ENCODE measurements at regions not wholly inside any gene's neighbourhood (a gene's known extent, or its start where the extent isn't known, plus 50 kb on each side); places are given as distances from the start of the nearest gene placed in this dataset.

DNA sequence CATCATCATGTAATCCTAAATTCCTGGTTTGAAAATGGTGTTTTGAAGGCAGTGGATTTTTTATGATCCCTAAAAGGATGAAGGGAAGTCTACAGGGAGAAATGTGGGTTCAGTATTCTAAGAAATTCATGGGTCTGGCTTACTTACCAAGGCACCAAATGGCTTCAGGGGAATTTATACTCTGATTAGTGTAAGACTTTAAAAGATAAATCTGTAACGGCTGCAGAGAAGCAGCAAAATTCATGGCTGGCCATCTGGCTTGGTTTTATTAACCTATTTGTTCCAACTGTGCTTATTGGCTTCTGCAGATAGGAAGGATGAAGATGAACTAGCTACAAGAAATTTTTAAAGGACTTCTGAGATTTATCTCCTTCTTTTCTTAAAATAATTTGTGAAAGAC lies 222.8 kb downstream of the TENT4A start:
- Histone ChIP-seq H3K4me1 (ENCODE audit: insufficient read depth, low read length) (no peaks in the 10 kb centered on the region), H3K36me3 (ENCODE audit: insufficient read depth, low read length) (no peaks in the 10 kb centered on the region), H2AFZ (ENCODE audit: low read depth, low read length) (no peak overlapping the region), H3K27me3 (ENCODE audit: insufficient read depth, low read length) (no peaks in the 10 kb centered on the region), H3K4me3 (ENCODE audit: low read length) (no peak overlapping the region), H3K9me3 (ENCODE audit: low read length) (no peaks in the 10 kb centered on the region)

DNA sequence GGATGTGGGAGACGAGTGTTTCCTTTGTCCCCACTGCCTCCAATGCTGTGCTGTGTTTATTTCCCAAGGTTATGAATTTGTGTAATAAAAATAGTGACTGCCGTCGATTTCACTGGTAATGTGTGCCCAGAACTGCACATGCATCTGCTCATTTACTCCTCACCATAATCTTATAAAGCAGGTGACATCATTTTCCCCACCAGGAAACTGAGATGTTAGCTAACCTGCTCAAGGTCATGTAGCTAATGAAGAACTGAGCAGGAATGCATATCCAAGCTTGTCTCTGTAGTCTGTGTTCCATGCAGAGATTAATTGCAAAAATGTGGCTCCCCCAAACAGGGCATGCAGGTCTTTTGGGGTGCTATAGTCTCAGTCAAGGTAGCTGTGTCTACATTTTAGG lies 224.4 kb downstream of the TENT4A start:
- no peak overlapping the region for H2AFZ ChIP-seq (ENCODE audit: low read depth, low read length)

DNA sequence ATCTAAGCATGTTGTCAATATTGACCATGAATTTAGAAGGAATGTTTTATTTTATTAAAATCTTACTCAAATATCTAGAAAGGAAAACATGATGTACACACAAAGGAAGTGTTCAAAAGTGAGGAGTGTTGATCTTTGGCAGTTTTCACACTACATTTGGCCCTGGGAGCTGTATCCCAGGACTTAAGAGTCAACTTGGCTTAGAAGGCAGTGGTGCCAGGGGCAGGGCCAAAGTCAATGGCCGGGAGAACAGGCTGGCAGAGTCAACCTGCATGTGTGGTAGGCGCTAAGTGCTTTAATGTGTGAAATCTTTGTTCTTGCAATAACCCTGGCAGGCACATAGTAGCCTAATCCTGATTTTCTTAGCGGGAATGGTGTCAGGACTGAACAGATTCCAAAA lies 228.4 kb downstream of the TENT4A start:
- Histone ChIP-seq H3K4me1 (ENCODE audit: insufficient read depth, low read length) (peaks cover 30% of the 10 kb centered on the region), H3K9me3 (ENCODE audit: low read length) (no peaks in the 10 kb centered on the region), H3K4me3 (ENCODE audit: low read length) (no peak overlapping the region), H3K36me3 (ENCODE audit: insufficient read depth, low read length) (no peaks in the 10 kb centered on the region), H3K27me3 (ENCODE audit: insufficient read depth, low read length) (no peaks in the 10 kb centered on the region), H2AFZ (ENCODE audit: low read depth, low read length) (no peak overlapping the region)

More for the DNA sequence above, 224.4 kb downstream of the TENT4A start:
- H3K27me3 ChIP-seq (ENCODE audit: insufficient read depth, low read length) = no peaks in the 10 kb centered on the region
- peaks cover 6% of the 10 kb centered on the region for H3K4me1 ChIP-seq (ENCODE audit: insufficient read depth, low read length)
- no peak overlapping the region for H3K4me3 ChIP-seq (ENCODE audit: low read length)
- H3K9me3 ChIP-seq (ENCODE audit: low read length) = no peaks in the 10 kb centered on the region
- H3K36me3 ChIP-seq (ENCODE audit: insufficient read depth, low read length) = no peaks in the 10 kb centered on the region

DNA sequence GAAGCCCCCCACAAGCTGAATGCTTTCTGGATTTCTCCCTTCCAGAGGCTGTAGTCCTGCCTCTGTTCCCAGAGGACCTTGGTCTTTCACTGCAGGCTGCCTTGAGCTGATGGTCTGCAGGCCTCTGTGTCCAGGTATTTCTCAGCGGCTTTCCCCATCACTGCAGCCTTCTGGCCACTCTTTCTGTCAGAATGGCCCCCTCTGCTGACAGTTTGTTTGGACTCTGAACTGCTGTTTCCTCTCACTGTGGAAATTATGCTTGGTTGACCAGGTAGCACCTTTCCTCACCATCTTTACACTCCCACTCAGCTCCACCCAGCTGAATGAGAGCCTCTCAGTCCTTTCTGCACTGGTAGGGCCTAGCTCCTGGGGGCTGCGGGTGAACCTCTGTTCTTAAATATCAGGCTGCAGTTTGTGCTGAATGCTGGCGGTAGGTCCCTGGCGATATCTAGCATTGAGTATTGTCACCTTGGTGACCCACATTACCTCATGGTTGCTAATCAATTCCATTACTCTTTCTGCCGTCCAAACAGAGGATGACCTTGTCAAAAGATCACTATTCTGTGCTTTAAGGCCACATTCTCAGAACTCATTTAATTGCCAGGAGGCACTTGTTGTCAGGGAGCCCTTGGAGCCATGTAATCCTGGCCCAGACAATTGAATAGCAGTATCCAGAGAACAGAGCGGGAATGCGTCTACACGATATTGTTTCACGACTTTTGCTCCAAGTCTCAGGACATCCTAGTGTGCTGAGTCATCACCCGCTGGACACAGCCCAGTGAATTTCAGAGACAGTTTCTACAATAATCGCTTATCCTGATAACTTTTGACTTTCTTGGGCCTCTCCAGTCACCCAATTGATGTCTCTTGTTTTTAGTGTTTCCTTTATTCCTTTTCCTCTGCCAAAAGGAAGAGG lies 230.2 kb downstream of the TENT4A start:
- Histone ChIP-seq H3K4me1 (ENCODE audit: insufficient read depth, low read length) (peaks cover 43% of the 10 kb centered on the region), H3K36me3 (ENCODE audit: insufficient read depth, low read length) (no peaks in the 10 kb centered on the region), H3K27me3 (ENCODE audit: insufficient read depth, low read length) (no peaks in the 10 kb centered on the region), H3K4me3 (ENCODE audit: low read length) (no peak overlapping the region), H3K9me3 (ENCODE audit: low read length) (no peaks in the 10 kb centered on the region), H2AFZ (ENCODE audit: low read depth, low read length) (no peak overlapping the region)

DNA sequence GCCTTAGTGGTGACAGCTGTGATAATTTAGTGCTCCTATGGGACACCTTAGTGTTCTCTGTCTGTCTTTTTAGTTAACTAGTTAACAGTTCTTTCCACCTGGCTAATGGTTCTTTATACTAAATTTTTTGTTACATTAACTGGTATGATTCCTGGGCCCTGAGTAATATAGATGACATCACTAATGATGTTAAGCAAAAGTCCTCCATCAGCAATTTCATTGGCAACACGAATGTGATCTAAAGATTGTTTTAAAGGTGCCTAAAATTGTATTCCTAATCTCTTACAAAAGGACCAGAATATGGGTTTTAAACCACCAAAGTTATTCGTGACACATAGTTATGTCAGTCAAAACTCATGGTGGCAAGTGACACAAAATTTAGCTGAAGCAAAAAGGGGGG lies 235.3 kb downstream of the TENT4A start:
- H3K36me3 ChIP-seq (ENCODE audit: insufficient read depth, low read length) = no peaks in the 10 kb centered on the region
- peaks cover 3% of the 10 kb centered on the region for H3K9me3 ChIP-seq (ENCODE audit: low read length)
- H3K4me3 ChIP-seq (ENCODE audit: low read length) = no peak overlapping the region
- H3K4me1 ChIP-seq (ENCODE audit: insufficient read depth, low read length) = peaks cover 34% of the 10 kb centered on the region
- H2AFZ ChIP-seq (ENCODE audit: low read depth, low read length) = no peak overlapping the region
- no peaks in the 10 kb centered on the region for H3K27me3 ChIP-seq (ENCODE audit: insufficient read depth, low read length)

DNA sequence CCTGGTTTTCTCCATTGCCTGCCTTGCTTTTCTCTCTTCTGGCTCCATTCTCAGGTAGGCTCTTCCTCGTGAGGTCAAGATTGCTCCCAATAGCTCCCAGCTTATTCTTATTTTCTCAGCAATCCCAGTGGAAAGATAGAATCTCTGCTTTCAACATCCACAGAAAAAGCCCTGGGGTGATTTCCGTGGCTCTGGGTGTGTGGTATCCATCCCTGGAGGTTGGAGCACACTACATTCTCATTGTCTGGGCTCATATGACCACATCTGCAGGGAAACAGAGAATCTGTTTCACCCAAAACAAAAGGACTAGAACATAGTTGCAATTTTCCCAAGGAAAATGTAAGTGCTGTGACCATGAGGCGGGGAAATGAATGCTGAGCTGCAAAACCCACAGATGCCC lies 236.0 kb downstream of the TENT4A start:
- no peaks in the 10 kb centered on the region for H3K36me3 ChIP-seq (ENCODE audit: insufficient read depth, low read length)
- no peak overlapping the region for H3K4me3 ChIP-seq (ENCODE audit: low read length)
- H3K4me1 ChIP-seq (ENCODE audit: insufficient read depth, low read length) = peaks cover 28% of the 10 kb centered on the region
- peaks cover 3% of the 10 kb centered on the region for H3K9me3 ChIP-seq (ENCODE audit: low read length)
- no peaks in the 10 kb centered on the region for H3K27me3 ChIP-seq (ENCODE audit: insufficient read depth, low read length)
- no peak overlapping the region for H2AFZ ChIP-seq (ENCODE audit: low read depth, low read length)

DNA sequence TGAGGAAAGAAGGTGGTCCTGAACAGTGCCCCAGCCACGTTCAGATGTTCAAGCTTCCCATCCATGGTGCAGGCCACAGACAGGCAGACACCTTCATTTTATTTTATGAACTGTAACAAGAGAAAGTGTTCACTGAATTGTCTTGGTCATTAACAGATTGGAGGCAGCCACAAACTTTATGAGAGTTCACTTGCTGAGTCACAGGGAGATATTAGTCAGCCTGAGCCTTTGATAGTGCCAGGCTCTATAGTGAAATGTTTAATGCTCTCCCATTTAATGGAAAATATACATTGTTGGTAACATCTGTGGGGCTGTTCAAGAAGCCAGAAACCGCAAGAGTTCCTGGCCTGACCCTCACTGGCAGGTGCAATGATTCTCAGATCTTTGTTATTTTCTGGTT lies 237.0 kb downstream of the TENT4A start:
- H3K4me3 ChIP-seq (ENCODE audit: low read length) = no peak overlapping the region
- no peak overlapping the region for H2AFZ ChIP-seq (ENCODE audit: low read depth, low read length)
- H3K27me3 ChIP-seq (ENCODE audit: insufficient read depth, low read length) = no peaks in the 10 kb centered on the region
- H3K36me3 ChIP-seq (ENCODE audit: insufficient read depth, low read length) = no peaks in the 10 kb centered on the region
- H3K4me1 ChIP-seq (ENCODE audit: insufficient read depth, low read length) = peaks cover 21% of the 10 kb centered on the region
- peaks cover 3% of the 10 kb centered on the region for H3K9me3 ChIP-seq (ENCODE audit: low read length)

DNA sequence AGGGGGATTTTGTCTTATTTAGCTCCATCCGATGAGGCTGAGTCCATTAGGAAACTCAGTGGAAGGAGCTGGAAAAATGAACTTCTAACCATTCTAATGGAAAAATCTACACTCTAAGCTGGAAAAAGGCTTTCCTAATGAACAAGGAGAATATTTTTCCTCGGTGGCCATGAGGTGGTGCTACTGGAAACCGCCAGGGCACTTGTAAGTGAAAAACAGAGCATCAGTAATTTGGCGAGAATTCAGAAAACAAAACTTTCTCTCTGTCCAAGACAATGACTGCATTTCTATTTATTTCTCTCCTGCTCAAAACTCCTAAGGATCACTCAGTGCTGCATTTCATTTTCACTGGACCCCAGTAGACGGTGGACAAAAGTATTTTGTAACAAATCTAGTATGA lies 237.6 kb downstream of the TENT4A start:
- H2AFZ ChIP-seq (ENCODE audit: low read depth, low read length) = no peak overlapping the region
- peaks cover 21% of the 10 kb centered on the region for H3K4me1 ChIP-seq (ENCODE audit: insufficient read depth, low read length)
- peaks cover 3% of the 10 kb centered on the region for H3K9me3 ChIP-seq (ENCODE audit: low read length)
- no peak overlapping the region for H3K4me3 ChIP-seq (ENCODE audit: low read length)
- H3K27me3 ChIP-seq (ENCODE audit: insufficient read depth, low read length) = no peaks in the 10 kb centered on the region
- no peaks in the 10 kb centered on the region for H3K36me3 ChIP-seq (ENCODE audit: insufficient read depth, low read length)

DNA sequence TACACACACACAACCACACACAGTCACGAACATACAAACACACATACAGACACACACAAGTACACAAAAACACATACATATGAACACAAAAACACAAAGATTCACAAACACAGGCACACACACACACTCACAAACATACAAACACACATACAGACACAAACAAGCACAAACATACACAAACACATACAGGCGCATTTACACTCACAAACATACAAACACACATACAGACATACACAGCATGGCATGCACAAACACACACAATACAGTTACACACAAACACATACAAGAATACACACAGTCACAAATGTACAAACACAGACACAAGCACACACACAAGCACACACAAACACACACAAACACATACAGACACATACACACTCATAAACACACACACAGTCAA lies 247.9 kb downstream of the TENT4A start:
- no peaks in the 10 kb centered on the region for H3K4me1 ChIP-seq (ENCODE audit: insufficient read depth, low read length)
- no peak overlapping the region for H3K4me3 ChIP-seq (ENCODE audit: low read length)
- H2AFZ ChIP-seq (ENCODE audit: low read depth, low read length) = no peak overlapping the region

DNA sequence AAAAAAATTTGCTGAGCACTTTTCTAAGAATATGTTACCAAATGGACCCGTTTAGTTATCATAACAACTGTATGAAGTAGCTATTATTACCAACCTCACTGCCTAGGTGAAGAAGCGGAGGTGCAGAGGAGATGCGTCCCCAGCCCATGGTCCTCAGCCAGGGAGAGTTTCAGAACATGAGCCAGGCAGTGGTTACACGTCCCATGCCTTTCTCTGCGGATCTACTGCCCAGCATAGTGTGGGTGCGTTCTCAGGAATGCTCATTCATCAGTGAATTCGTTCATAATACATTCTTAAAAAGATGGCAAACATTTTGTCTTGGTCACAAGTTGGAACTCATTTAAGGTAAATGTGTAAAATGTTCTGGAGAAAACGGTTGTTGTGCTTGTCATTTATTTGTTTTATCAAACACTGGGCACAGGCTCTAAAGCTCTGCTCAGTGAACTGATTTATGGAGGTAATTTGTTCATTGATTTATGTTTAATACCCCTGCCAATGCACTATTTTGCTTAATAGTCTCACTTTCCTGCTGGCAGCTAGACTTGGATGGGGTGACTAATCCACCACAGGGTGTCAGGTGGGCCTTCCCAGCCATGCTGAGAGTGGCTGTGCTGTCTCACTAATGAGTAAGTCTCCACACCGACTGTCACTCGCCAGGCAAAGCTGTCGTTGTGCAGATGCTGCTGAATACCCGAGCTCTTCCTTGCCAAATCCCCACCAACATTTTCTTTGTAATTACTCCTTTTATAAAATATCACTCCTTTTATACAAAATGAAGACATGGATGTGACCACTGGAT lies 248.8 kb downstream of the TENT4A start:
- no peak overlapping the region for H3K4me3 ChIP-seq (ENCODE audit: low read length)
- no peak overlapping the region for H2AFZ ChIP-seq (ENCODE audit: low read depth, low read length)
- H3K4me1 ChIP-seq (ENCODE audit: insufficient read depth, low read length) = no peaks in the 10 kb centered on the region
- no peaks in the 10 kb centered on the region for H3K27me3 ChIP-seq (ENCODE audit: insufficient read depth, low read length)
- no peaks in the 10 kb centered on the region for H3K9me3 ChIP-seq (ENCODE audit: low read length)
- H3K36me3 ChIP-seq (ENCODE audit: insufficient read depth, low read length) = no peaks in the 10 kb centered on the region

More for the DNA sequence above, 247.9 kb downstream of the TENT4A start:
- Histone ChIP-seq H3K36me3 (ENCODE audit: insufficient read depth, low read length) (no peaks in the 10 kb centered on the region), H3K27me3 (ENCODE audit: insufficient read depth, low read length) (no peaks in the 10 kb centered on the region), H3K9me3 (ENCODE audit: low read length) (no peaks in the 10 kb centered on the region)

DNA sequence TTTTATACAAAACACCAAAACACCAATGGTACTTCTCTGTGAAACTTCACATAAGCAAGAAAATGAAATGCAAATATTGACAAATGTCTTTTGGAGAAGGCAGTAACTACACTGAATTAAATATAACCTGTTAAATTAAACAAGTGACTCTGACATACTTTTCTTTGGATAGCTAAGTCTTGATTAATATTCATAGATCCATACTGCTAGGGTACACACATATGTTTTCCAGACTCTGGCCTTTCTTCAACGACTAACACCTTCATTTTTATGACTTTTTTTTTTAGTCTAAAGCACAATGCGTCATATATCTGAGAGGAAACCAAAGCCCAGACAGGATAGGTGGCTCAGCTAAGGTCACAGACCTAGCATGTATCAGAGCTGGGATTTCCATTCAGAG lies 263.7 kb downstream of the TENT4A start:
- H3K27me3 ChIP-seq (ENCODE audit: insufficient read depth, low read length) = no peaks in the 10 kb centered on the region
- H2AFZ ChIP-seq (ENCODE audit: low read depth, low read length) = no peak overlapping the region
- H3K4me3 ChIP-seq (ENCODE audit: low read length) = no peak overlapping the region
- H3K9me3 ChIP-seq (ENCODE audit: low read length) = no peaks in the 10 kb centered on the region
- no peaks in the 10 kb centered on the region for H3K36me3 ChIP-seq (ENCODE audit: insufficient read depth, low read length)
- no peaks in the 10 kb centered on the region for H3K4me1 ChIP-seq (ENCODE audit: insufficient read depth, low read length)

DNA sequence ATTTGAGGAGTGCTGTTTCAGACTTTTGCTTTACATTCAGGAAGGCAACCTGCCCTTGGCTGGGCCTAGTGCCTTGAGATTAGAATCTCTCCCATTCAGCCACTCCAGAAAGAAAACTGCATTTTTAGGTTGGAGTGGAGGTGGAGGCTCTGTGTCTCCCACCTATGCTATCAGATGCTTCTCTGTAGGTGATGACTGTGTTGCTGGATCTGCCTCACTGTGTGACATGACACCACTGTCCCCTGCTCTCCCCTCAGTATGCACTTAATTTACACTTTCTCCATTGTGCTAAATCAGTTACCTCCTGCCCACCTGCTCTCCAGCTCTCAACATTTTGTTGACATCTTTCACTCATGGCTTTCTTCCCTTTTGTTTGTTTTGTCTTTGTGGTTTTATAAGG lies 265.8 kb downstream of the TENT4A start:
- Histone ChIP-seq H3K27me3 (ENCODE audit: insufficient read depth, low read length) (no peaks in the 10 kb centered on the region), H3K4me1 (ENCODE audit: insufficient read depth, low read length) (no peaks in the 10 kb centered on the region), H2AFZ (ENCODE audit: low read depth, low read length) (no peak overlapping the region), H3K9me3 (ENCODE audit: low read length) (no peaks in the 10 kb centered on the region), H3K4me3 (ENCODE audit: low read length) (no peak overlapping the region), H3K36me3 (ENCODE audit: insufficient read depth, low read length) (no peaks in the 10 kb centered on the region)

DNA sequence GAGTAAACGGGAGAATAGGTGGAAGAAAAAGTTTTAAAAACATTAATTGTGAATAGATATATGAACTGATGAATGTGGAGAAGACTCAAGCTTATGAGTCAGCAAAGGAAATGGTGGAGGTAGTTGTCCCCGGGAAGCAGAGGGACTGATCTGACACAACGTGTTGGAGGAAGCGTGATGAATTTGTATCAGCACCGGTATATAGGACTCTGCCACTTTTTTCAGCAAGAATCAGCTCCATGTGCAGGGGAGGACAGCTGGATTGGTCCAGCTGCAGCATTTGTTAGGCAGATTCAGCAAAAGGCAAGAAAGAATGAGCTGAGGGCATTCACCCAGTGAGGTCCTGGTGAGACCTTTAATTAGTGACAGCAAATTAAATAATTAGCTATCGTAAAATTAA lies 276.0 kb downstream of the TENT4A start:
- H3K4me3 ChIP-seq (ENCODE audit: low read length) = no peak overlapping the region
- peaks cover 5% of the 10 kb centered on the region for H3K4me1 ChIP-seq (ENCODE audit: insufficient read depth, low read length)
- H3K9me3 ChIP-seq (ENCODE audit: low read length) = no peaks in the 10 kb centered on the region
- H2AFZ ChIP-seq (ENCODE audit: low read depth, low read length) = no peak overlapping the region
- H3K27me3 ChIP-seq (ENCODE audit: insufficient read depth, low read length) = no peaks in the 10 kb centered on the region
- no peaks in the 10 kb centered on the region for H3K36me3 ChIP-seq (ENCODE audit: insufficient read depth, low read length)
